NB4 (cell line): ENCODE measurements at regions not wholly inside any gene's neighbourhood (a gene's known extent, or its start where the extent isn't known, plus 50 kb on each side); places are given as distances from the start of the nearest gene placed in this dataset.
"Not testable (repeated sequence)": the region's sequence is repeated elsewhere in the genome, so short reads cannot be mapped to it uniquely, and the experiment has no call there.

Source experiments
- DNase-seq: peaks from one replicate; pipeline ENCODE4 v3.0.0; 2010; ENCODE audit warnings: low read depth
- H3K4me3 ChIP-seq: one replicate; pipeline ENCODE4 v1.5.1; 2011; ENCODE audit warnings: mild to moderate bottlenecking, low read depth, low read length, moderate library complexity
- MYC ChIP-seq: IDR thresholded peaks from 2 replicates; pipeline ENCODE4 v1.6.1; 2011; ENCODE audit warnings: low read depth, low read length
- POLR2A ChIP-seq: IDR thresholded peaks from 2 replicates; pipeline ENCODE4 v1.6.1; 2011; ENCODE audit warnings: mild to moderate bottlenecking; ENCODE audit not compliant: insufficient read length; ENCODE audit errors: extremely low read depth
- TF ChIP-seq, protein P1 (sequence below): IDR thresholded peaks from one replicate; pipeline ENCODE4 v1.5.1; 2012; ENCODE audit warnings: low read depth, low read length
- TF ChIP-seq, protein P2 (sequence below): IDR thresholded peaks from 2 replicates; pipeline ENCODE4 v1.6.1; 2011; ENCODE audit warnings: low read depth, low read length

DNA sequence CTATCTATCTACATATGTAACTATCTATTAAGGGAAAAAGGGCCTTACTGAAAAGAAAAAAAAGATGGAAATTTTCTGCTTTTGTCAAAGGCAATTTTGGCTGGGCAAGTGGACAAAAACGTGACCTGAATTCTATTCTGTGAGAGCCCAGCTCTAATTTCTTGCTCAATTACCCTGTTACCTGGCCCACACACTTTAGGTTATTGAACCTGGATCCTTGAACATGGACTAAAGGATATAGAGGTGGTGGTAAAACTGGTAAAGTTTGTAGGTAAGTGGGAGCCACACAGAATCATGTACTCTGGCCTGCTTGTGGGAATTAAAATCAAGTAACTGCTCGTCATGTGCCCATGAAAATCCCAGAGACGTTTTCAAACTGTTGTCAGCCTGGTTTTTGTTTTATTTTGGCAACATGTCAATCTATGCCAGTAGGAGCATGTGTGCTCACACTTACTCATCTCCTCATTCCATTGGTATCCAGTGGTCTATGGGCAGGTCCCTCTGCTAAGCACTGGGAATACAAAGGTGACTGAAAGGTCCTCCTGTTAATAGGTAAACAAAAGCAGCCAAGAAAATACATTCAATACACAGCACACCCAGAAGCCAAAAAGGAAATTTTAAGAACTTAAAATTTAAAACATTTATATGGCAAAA is 113.7 kb upstream of the WARS2 start:
- no peak overlapping the region for H3K4me3 ChIP-seq
- TF ChIP-seq, protein P1, sequence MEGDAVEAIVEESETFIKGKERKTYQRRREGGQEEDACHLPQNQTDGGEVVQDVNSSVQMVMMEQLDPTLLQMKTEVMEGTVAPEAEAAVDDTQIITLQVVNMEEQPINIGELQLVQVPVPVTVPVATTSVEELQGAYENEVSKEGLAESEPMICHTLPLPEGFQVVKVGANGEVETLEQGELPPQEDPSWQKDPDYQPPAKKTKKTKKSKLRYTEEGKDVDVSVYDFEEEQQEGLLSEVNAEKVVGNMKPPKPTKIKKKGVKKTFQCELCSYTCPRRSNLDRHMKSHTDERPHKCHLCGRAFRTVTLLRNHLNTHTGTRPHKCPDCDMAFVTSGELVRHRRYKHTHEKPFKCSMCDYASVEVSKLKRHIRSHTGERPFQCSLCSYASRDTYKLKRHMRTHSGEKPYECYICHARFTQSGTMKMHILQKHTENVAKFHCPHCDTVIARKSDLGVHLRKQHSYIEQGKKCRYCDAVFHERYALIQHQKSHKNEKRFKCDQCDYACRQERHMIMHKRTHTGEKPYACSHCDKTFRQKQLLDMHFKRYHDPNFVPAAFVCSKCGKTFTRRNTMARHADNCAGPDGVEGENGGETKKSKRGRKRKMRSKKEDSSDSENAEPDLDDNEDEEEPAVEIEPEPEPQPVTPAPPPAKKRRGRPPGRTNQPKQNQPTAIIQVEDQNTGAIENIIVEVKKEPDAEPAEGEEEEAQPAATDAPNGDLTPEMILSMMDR, result no peak
- TF ChIP-seq MYC, result no peak
- TF ChIP-seq POLR2A, result no peak
- TF ChIP-seq, protein P2, sequence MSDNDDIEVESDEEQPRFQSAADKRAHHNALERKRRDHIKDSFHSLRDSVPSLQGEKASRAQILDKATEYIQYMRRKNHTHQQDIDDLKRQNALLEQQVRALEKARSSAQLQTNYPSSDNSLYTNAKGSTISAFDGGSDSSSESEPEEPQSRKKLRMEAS, result no peak
- no peak for DNase-seq

DNA sequence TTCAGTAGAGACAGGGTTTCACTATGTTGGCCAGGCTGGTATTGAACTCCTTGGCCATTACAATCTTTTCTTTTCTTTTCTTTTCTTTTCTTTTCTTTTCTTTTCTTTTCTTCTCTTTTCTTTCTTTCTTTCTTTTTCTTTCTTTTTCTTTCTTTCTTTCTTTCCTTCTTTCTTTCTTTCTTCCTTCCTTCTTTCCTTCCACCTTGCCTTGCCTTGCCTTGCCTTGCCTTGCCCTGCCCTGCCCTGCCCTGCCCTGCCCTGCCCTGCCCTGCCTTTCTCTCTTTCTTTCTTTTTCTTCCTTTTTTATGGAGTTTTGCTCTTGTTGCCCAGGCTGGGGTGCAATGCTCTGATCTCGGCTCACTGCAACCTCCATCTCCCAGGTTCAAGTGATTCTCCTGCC is 112.5 kb upstream of the HAO2 start:
- not testable (repeated sequence) for H3K4me3 ChIP-seq, DNase-seq

DNA sequence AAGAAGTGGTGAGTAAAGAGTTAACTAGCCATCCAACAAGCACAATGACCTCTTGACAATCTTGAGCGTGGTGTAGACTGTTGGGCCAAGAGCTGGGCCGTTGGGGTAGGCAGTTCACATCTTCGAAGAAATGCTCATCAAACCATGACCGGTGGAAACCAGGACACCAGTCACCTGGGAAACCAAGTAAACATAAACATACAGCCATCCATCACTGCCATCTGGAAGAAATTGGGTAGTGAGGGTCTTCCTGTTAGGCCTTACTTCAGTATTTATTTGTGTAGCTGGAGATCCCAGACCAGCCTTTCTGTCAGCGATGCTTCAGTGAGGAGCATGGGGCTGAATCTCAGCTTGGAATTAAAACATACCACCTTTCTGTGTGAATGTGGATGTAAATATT is 108.1 kb upstream of the HAO2 start:
- H3K4me3 ChIP-seq, result no peak overlapping the region
- no peak for DNase-seq
- TF ChIP-seq MYC, result no peak

DNA sequence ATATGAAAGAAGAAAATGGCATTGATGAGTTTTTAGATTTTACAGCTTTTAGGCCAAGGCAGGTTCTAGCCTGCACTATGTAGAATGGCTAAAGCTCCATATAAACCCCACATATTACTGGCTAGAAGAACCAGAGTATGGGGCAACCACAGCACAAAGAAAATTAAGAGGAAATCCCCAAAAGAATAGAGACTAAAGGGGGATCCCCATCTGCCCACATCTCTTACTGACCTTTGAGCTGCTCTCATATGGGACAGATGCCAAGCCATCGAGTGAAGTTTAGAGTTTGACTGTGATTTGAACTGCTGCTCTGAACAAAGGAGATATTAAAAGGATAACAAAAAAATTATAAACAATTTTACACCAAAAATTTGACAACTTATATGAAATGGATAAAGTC is 102.2 kb upstream of the HAO2 start:
- no peak overlapping the region for H3K4me3 ChIP-seq
- no peak for TF ChIP-seq POLR2A
- TF ChIP-seq, protein P1, result no peak
- TF ChIP-seq MYC, result no peak
- TF ChIP-seq, protein P2, result no peak
- no peak for DNase-seq

DNA sequence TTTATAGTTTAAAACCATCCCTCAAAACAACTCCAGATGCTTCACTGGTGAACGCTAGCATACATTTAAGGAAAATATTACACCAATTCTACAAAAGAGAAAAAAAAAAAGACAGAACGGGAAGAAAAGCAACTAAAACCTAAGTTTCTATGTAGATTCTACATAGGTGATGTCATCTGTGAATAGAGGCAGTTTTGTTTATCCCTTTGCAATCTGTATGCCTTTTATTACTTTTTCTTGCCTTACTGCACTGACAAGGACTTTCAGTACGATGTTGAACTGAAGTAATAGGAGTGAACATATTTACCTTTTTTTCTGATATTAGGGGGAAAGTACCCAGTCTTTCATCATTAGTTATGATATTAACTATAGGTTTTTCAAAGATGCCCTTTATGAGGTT is 101.7 kb upstream of the HAO2 start:
- TF ChIP-seq, protein P1, result no peak
- TF ChIP-seq MYC, result no peak
- TF ChIP-seq, protein P2, result no peak
- TF ChIP-seq POLR2A, result no peak
- DNase-seq, result no peak
- H3K4me3 ChIP-seq, result no peak overlapping the region

DNA sequence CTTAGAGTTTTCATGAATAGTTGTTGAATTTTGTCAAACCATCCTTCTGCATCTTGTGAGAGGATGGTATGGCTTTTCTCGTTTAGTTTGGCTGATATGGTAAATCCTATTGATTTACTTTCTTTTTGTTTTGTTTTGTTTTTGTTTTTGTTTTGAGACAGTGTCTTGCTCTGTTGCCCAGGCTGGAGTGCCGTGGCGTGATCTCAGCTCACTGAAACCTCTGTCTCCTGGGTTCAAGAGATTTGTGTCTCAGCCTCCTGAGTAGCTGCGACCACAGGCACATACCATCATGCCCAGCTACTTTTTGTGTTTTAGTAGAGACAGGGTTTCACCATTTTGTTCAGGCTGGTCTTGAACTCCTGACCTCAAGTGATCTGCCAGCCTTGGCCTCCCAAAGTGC is 101.3 kb upstream of the HAO2 start:
- DNase-seq, H3K4me3 ChIP-seq: not testable (repeated sequence)

DNA sequence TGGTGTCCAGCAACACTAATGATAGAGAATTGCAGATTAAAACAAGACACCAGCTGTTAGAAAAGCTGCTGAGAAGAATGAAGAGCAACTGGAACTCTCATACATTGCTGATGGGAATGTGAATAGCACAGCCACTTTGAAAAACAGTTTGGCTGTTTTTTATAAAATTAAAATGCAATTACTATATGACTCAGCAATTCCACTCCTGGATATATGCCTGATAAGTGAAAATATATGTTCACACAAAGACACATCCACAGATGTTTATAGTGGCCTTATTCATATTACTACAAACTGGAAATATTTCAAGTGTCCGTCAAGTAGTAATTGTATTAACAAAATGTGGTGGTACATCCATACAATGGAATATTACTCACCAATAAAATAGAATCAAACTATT is 99.7 kb upstream of the HAO2 start:
- DNase-seq, result no peak

DNA sequence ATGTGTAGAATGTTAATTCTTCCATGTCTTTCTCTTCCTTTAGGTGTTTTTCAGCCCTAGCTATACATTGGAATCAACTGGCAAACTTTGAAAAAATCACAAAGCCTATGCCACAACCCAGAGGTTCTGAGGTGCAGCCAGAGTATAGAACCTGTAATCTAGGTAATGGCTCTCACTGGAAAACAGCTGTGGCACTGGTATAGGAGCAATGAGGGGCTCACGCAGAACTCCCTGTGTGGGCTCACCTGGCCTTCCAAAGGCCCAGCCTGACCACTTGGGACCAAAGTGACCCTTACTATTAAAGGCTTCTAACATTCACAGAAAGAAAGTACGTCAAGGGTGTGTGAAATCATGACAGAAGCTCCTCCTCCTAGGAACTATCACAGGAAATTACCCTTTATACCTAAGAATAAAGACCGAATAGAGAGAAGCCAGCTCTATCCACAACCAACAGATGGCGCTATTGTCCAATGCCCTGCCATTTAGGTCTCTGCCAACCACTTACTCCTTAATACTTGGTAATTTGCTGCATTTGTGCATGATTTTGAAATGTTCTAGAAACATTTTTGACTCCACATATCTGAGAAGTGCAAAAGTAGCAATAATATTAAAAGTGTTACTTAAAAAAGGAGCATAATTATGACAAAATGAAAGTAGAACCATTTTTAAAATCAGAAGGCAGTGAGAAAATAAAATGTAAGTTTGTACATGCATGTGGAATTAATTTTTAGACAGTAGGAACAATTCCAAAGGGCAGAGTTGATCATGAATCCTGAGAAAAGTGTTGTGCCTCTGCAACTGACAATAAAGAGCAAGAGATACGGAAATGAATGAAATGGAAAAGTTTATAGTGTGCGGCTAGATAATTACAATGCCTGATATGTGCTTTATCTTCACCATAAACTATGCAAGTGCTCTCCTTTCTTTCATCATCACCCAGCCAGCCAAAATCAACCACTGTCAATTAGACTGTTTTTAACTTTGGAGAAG is 93.1 kb upstream of the HAO2 start:
- peak; percentile 57 for DNase-seq
- TF ChIP-seq MYC, result no peak
- TF ChIP-seq, protein P1, result peak; percentile 87
- no peak overlapping the region for H3K4me3 ChIP-seq

More for the DNA sequence above, 99.7 kb upstream of the HAO2 start:
- no peak overlapping the region for H3K4me3 ChIP-seq
- TF ChIP-seq, protein P2, result no peak
- no peak for TF ChIP-seq MYC
